PC-3 (cell line): ENCODE measurements at regions not wholly inside any gene's neighbourhood (a gene's known extent, or its start where the extent isn't known, plus 50 kb on each side); places are given as distances from the start of the nearest gene placed in this dataset.

Experiments
- EZH2 ChIP-seq: fragments of 300-600 bp; sonication (generic); IDR thresholded peaks from one replicate; pipeline ENCODE4 v1.6.1; 2017; ENCODE audit warnings: antibody characterized with exemption, mild to moderate bottlenecking, low read length; ENCODE audit not compliant: unreplicated experiment
- EZH2phosphoT487 ChIP-seq: fragments of 300-600 bp; sonication (generic); IDR thresholded peaks from 2 replicates; pipeline ENCODE4 v1.6.1; 2018; ENCODE audit warnings: mild to moderate bottlenecking, antibody characterized with exemption, low read length, borderline replicate concordance
- TF ChIP-seq, protein P1 (sequence below): fragments of 300-600 bp; sonication (generic); conservative IDR thresholded peaks from 2 replicates; pipeline ENCODE4 v1.5.1; 2017; ENCODE audit warnings: antibody characterized with exemption, low read depth, mild to moderate bottlenecking, low read length

DNA sequence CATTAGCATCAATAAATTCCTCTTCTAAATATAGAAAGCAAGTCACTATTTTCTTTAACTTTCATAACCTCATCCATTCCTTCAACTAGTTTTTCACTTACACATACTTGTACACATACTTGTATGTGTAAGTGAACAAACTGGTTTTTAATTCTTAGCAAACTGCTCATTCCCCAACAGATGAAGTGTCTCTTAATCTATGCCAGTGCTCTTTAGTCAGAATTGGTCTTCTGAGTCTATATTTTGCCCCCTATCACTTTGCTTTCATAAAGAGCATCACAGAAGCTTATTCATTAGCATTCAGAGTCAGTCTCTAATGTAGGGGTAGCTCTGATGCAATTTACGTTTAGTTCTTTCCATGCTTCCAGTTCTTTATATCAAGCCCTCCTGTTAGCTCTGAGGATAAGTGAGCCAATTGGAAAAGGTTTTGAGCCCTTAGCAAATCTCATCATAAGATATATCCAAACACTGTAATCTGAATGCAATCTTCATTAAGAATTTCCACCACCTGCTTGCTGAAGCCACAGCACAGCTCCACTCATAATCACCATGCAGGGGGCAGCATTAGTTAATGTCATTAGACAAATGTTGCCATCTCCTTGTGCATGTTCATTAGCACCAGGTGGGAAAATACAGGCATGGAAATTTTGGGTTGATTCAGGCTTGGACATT, 178.5 kb upstream of the SLC24A2 start:
- no peak for TF ChIP-seq EZH2
- TF ChIP-seq, protein P1, sequence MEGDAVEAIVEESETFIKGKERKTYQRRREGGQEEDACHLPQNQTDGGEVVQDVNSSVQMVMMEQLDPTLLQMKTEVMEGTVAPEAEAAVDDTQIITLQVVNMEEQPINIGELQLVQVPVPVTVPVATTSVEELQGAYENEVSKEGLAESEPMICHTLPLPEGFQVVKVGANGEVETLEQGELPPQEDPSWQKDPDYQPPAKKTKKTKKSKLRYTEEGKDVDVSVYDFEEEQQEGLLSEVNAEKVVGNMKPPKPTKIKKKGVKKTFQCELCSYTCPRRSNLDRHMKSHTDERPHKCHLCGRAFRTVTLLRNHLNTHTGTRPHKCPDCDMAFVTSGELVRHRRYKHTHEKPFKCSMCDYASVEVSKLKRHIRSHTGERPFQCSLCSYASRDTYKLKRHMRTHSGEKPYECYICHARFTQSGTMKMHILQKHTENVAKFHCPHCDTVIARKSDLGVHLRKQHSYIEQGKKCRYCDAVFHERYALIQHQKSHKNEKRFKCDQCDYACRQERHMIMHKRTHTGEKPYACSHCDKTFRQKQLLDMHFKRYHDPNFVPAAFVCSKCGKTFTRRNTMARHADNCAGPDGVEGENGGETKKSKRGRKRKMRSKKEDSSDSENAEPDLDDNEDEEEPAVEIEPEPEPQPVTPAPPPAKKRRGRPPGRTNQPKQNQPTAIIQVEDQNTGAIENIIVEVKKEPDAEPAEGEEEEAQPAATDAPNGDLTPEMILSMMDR = 0 out of 2 replicates have a peak, but pooled peaks have one; percentile 8
- TF ChIP-seq EZH2phosphoT487 = no peak
